ENCODE measurements at regions not wholly inside any gene's neighbourhood (a gene's known extent, or its start where the extent isn't known, plus 50 kb on each side); places are given as distances from the start of the nearest gene placed in this dataset.

- no peak for TF ChIP-seq CTCF (IDR thresholded peaks at IDR 0.05)
- no peak for TF ChIP-seq POLR2A (IDR thresholded peaks at IDR 0.05)
- no peak for TF ChIP-seq POLR2AphosphoS5 (IDR thresholded peaks at IDR 0.05)
Measured at GRCh38 chr15:35822153-35822552, 276.2 kb upstream of the DPH6 start.

Data from prostate gland (tissue), 2 donors.